ENCODE measurements at regions not wholly inside any gene's neighbourhood (a gene's known extent, or its start where the extent isn't known, plus 50 kb on each side); places are given as distances from the start of the nearest gene placed in this dataset.

DNA sequence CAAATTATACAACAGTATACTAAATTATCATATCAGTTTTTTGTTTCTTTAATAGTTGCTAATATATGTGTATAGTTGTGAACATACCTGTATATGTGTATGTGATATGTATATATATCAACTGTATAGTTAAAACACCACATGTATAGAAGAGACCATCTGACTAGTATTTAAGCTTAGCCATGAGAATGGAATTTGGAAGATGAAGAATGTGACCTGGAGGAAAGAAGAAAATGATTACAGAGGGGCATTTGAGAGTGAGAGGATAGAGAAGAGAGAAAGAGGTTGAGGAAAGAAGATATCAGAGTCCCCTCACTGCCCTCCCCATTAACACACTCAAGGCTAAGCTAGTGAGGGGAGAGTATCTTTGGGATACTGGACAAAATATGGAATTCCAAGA, 335.9 kb downstream of the BCKDHB start:
- no peak overlapping the region for H3K4me3 ChIP-seq (replicated peaks in 1 of 2; ENCODE audit: low read depth in 2 of 2, low read length in 2 of 2)
- no peak for DNase-seq (ENCODE audit: low read depth in 2 of 2)
- TF ChIP-seq, protein P1, sequence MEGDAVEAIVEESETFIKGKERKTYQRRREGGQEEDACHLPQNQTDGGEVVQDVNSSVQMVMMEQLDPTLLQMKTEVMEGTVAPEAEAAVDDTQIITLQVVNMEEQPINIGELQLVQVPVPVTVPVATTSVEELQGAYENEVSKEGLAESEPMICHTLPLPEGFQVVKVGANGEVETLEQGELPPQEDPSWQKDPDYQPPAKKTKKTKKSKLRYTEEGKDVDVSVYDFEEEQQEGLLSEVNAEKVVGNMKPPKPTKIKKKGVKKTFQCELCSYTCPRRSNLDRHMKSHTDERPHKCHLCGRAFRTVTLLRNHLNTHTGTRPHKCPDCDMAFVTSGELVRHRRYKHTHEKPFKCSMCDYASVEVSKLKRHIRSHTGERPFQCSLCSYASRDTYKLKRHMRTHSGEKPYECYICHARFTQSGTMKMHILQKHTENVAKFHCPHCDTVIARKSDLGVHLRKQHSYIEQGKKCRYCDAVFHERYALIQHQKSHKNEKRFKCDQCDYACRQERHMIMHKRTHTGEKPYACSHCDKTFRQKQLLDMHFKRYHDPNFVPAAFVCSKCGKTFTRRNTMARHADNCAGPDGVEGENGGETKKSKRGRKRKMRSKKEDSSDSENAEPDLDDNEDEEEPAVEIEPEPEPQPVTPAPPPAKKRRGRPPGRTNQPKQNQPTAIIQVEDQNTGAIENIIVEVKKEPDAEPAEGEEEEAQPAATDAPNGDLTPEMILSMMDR (IDR thresholded peaks at IDR 0.05; ENCODE audit: low read depth, low read length), result no peak

DNA sequence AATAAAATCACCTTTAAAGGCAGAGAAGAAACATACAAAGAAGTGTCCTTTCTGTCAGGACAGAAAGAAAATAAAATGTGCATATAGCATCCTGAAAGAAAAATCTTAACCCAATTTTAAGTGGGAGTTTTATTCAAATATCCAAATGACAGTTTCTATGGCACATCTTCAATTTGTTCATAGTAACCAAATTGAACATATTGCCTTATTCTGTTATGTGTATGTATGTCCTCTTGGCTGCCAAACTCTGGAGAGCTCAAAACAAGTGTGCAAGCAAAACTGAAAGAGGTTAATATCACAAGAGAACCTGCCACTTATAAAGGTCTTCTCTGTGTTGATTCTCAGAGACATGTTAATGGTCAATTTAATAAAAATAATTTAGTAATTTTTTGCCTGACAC, 334.7 kb downstream of the BCKDHB start:
- TF ChIP-seq, protein P1 (IDR thresholded peaks at IDR 0.05; ENCODE audit: low read depth, low read length), result no peak
- H3K4me3 ChIP-seq (replicated peaks in 1 of 2; ENCODE audit: low read depth in 2 of 2, low read length in 2 of 2), result no peak overlapping the region
- no peak for DNase-seq (ENCODE audit: low read depth in 2 of 2)

DNA sequence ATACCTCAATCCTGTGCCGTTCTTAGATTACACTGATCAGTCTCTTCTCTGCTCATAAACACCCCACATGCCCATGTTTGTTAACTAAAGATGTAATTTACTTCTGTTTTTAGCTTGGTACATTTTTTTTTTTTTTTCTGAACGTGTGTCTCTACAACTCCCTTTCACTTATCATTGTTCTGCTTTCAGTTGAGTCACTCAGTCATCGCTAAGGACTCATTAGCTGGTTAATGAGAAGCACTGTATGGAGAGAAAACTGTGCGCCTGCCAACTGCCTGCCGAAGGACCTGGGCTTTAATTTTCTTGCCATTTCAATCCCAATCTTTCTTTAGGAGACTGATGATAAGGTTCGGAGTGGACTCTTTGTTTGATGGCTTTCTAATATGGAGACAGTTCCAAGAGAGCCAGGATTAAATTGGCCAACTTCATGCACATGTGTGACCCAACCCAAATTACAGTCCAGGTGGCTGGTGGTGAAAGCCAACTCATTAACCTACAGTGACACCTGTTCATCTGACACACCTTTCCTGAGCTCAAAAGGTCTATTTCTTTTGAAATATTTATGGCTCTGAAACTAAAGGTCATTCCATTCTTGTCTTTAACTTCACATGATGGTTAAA, 334.1 kb downstream of the BCKDHB start:
- TF ChIP-seq, protein P1 (IDR thresholded peaks at IDR 0.05; ENCODE audit: low read depth, low read length), result no peak
- DNase-seq (ENCODE audit: low read depth in 2 of 2), result no peak

DNA sequence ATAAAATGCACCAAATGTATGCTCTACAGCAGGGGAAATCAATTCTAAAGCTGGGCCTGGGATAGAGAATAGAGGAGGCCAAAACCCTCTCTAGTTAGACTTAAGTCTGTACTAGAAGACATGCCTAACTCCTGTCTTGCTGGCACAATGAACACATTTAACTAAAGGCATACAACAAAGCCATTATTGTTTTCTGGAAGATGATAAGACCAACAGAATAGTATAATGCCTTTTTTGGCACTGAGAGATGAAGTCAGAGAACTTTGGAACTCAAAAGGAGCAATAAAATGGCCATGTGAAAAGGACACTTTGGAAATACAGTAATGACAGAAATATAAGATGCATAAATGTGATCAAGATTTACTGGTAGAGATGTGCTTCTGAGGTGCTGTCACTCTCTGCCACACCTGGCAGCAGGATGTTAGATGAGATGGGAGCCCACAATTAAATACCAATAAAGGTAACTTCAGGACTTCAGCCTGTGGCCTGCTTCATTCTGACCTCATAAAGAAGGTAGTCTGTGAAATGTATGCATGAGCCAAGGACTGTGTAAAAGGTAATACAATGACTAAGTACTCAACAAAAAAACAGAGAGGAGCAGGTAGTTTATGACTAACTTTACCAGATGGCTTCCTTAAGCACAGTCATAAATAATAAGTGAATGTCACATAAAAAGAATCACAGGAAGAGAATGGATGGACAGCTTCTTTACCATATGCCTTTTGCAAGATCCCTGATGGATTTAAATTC, 333.4 kb downstream of the BCKDHB start:
- no peak overlapping the region for H3K4me3 ChIP-seq (replicated peaks in 1 of 2; ENCODE audit: low read depth in 2 of 2, low read length in 2 of 2)
- DNase-seq (ENCODE audit: low read depth in 2 of 2), result no peak
- TF ChIP-seq, protein P1 (IDR thresholded peaks at IDR 0.05; ENCODE audit: low read depth, low read length), result no peak

More for the DNA sequence above, 334.1 kb downstream of the BCKDHB start:
- no peak overlapping the region for H3K4me3 ChIP-seq (replicated peaks in 1 of 2; ENCODE audit: low read depth in 2 of 2, low read length in 2 of 2)

DNA sequence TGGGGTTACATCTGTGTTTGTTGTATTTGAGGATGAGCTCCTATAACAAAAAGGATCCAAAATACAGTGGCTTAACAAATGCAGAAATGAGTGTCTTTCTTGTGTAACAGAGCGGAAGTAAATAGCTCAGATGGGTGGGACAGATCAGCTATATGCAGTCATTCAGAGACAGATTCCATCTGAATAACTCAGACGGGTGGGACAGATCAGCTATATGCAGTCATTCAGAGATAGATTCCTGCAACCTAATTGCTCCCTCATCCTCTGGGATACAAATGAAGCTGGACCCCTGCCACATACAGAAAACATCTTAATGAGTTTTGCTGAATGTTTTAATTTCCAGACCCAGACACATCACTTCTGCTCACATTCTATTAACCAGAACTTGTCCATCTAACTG, 332.3 kb downstream of the BCKDHB start:
- H3K4me3 ChIP-seq (replicated peaks in 1 of 2; ENCODE audit: low read depth in 2 of 2, low read length in 2 of 2), result no peak overlapping the region
- DNase-seq (ENCODE audit: low read depth in 2 of 2), result peak; percentile 73 to 96
- TF ChIP-seq, protein P1 (IDR thresholded peaks at IDR 0.05; ENCODE audit: low read depth, low read length), result no peak

DNA sequence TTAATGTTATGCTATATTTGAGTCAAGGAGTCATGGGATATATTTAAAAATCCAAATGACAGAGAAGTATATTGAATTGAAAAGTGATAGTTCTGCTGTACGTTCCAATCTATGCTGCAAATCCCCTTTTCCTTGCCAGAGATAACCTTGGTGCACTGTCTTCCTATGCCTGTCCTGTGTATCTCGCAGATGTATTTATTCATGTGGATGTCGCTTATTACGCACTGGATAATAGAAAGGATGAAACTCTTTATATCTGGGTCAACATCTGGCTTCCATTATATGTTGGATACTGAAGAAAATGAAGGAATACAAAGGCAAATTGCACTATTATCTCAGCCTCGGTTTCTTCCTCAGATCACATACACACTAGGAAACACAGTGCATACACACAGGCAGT, 331.3 kb downstream of the BCKDHB start:
- DNase-seq (ENCODE audit: low read depth in 2 of 2), result no peak
- H3K4me3 ChIP-seq (replicated peaks in 1 of 2; ENCODE audit: low read depth in 2 of 2, low read length in 2 of 2), result no peak overlapping the region
- TF ChIP-seq, protein P1 (IDR thresholded peaks at IDR 0.05; ENCODE audit: low read depth, low read length), result no peak

Data from cardiac fibroblast (primary cell).